MG63 (cell line): ENCODE measurements at regions not wholly inside any gene's neighbourhood (a gene's known extent, or its start where the extent isn't known, plus 50 kb on each side); places are given as distances from the start of the nearest gene placed in this dataset.

ENCODE experiments used
- DNase-seq: peaks from one replicate; pipeline ENCODE4 v3.0.0-alpha.2; 2020
- H3K27me3 ChIP-seq: fragments of 250-450 bp; sonication (Bioruptor Pico); 2 replicates; pipeline ENCODE4 v1.5.1; 2020; ENCODE audit warnings: mild to moderate bottlenecking, moderate library complexity
- H3K36me3 ChIP-seq: fragments of 250-450 bp; sonication (Bioruptor Pico); 2 replicates; pipeline ENCODE4 v1.5.1; 2020; ENCODE audit warnings: mild to moderate bottlenecking, moderate library complexity
- H3K4me3 ChIP-seq: fragments of 250-450 bp; sonication (Bioruptor Pico); 2 replicates; pipeline ENCODE4 v1.5.1; 2020; ENCODE audit warnings: mild to moderate bottlenecking, moderate library complexity
- H3K9me3 ChIP-seq: fragments of 250-450 bp; sonication (Bioruptor Pico); 2 replicates; pipeline ENCODE4 v1.5.1; 2020; ENCODE audit warnings: mild to moderate bottlenecking, moderate library complexity

DNA sequence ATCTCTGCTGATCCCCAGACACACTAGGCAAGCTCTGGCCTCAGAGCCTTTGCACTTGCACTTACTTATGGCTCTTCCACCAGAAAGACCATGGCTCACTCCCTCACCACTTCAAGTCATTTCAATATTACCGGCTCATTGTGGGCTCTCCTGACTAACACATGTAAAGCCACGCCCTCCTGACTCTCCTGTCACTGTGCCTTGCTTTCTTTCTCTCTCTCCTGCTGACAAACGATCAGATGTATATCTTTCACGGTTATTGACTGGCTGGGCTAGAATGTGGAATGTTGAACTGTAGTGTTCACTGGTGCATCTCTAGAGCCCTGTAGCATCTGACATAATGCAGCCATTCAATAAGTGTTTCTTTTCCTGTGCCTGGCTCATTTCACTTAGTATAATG is 425.1 kb downstream of the RAB28 start:
- no peaks in the 10 kb centered on the region for H3K27me3 ChIP-seq
- no peaks in the 10 kb centered on the region for H3K36me3 ChIP-seq
- H3K4me3 ChIP-seq: no peak overlapping the region
- no peak for DNase-seq
- H3K9me3 ChIP-seq: no peaks in the 10 kb centered on the region

DNA sequence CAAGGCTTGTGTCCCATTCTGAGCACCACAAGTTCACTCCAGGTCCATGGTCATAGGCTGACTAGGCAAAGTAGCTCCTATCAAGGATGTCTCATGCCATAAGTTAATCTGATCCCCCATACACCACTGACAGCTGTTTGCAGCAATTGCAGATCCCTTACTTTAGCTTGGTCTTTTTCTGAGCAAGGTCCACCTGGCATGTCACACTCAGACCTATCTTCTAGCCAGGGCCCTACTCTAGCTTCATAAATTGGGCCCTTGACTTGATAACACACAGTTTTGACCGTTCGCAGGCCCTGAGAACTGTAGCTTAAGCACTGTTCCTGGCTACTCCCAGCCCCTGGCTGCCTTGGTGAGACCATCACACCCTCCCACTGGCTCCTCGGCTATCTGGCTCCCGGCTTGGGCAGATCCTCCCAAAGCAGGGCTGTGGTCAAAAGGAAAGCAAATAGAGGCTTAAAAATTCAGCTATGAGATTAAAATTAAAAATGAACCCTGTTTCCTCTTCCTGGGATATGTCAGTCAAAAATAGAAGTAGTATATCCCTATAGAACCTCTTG is 427.4 kb downstream of the RAB28 start:
- no peak for DNase-seq
- no peaks in the 10 kb centered on the region for H3K9me3 ChIP-seq
- H3K27me3 ChIP-seq: no peaks in the 10 kb centered on the region
- H3K4me3 ChIP-seq: no peak overlapping the region
- no peaks in the 10 kb centered on the region for H3K36me3 ChIP-seq

DNA sequence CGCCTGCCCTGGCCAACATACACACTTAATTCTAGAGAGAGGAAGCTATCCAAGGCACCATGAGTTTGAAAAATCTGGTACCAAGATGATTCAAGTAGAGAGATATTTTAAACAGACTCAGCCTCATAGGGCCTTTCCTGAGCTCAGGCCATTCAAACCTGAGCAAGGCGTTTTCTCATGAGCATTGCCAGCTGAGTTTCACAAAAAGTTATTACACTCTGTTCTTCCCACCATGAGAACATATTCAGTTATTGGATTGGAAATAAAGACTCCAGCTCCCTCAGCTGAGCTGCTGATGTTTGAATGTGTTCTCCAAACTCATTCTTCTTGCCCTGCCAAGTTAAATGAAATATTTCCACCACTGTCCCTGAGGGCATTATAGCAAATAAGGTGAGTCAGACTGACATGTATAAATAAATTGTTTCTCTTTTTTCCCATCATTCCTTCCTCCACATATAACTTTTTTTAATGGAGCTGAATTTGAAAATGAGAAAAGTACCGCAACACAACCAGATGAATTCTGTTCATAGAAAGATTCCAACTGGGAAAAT is 429.6 kb downstream of the RAB28 start:
- Histone ChIP-seq H3K36me3 (no peaks in the 10 kb centered on the region), H3K4me3 (no peak overlapping the region), H3K9me3 (no peaks in the 10 kb centered on the region), H3K27me3 (no peaks in the 10 kb centered on the region)
- DNase-seq: no peak

DNA sequence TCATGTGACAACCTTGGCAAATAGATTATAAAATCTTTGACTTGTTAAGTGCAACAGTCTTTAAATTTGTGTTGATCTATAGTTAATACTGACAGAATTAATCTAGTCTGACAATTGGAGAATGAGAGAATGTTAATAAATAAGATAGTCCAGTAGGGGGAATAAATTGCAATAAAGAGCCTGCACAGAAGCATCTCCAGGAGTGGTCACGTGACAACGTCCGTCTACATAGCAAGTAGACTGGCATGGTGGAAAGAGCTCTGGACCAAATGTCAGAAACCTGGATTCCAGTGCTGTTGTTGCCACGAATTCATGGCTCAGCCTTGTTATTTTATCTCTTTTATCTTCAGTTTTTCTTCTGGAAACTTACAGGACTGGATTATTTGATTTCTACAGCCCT is 436.5 kb downstream of the RAB28 start:
- no peak overlapping the region for H3K4me3 ChIP-seq
- H3K36me3 ChIP-seq: no peaks in the 10 kb centered on the region
- no peak for DNase-seq
- no peaks in the 10 kb centered on the region for H3K27me3 ChIP-seq
- no peaks in the 10 kb centered on the region for H3K9me3 ChIP-seq

DNA sequence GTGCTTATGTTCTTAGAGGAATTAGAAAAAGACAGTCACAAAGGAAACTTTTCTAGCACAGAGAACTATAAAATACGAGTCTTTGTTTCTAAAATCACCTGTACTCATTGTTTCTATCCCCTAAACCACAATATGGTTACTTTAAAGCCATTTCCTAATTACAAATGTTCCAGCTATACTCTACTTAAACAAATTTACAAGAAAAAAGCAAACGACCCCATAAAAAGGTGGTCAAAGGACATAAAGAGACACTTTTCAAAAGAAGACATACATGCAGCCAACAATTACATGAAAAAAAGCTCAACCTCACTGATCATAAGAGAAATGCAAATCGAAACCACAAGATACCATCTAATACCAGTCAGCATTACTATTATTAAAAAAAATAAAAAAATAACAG is 447.3 kb downstream of the RAB28 start:
- no peak for DNase-seq
- no peak overlapping the region for H3K4me3 ChIP-seq
- H3K36me3 ChIP-seq: no peaks in the 10 kb centered on the region
- H3K27me3 ChIP-seq: no peaks in the 10 kb centered on the region
- H3K9me3 ChIP-seq: no peaks in the 10 kb centered on the region

DNA sequence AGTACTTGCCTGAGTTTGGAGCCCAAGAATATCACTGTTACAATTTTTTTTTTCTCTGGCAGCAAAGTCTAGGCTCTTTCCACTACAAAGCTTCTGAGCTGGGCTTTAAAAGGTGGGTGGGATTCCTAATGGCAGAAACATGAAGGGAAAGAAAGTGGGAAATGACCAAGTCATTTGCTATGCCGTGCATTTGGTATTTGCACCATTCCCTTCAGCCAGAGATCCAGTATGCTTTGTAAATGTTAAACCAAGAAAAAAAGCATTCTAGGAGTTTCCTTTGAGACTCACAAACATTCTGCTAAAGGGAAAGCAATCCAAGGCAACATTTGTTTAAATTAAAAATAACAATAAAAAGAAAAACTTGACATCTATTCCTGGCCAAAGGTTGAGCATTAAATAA is 451.2 kb downstream of the RAB28 start:
- Histone ChIP-seq H3K4me3 (no peak overlapping the region), H3K27me3 (no peaks in the 10 kb centered on the region), H3K36me3 (no peaks in the 10 kb centered on the region), H3K9me3 (no peaks in the 10 kb centered on the region)
- no peak for DNase-seq

DNA sequence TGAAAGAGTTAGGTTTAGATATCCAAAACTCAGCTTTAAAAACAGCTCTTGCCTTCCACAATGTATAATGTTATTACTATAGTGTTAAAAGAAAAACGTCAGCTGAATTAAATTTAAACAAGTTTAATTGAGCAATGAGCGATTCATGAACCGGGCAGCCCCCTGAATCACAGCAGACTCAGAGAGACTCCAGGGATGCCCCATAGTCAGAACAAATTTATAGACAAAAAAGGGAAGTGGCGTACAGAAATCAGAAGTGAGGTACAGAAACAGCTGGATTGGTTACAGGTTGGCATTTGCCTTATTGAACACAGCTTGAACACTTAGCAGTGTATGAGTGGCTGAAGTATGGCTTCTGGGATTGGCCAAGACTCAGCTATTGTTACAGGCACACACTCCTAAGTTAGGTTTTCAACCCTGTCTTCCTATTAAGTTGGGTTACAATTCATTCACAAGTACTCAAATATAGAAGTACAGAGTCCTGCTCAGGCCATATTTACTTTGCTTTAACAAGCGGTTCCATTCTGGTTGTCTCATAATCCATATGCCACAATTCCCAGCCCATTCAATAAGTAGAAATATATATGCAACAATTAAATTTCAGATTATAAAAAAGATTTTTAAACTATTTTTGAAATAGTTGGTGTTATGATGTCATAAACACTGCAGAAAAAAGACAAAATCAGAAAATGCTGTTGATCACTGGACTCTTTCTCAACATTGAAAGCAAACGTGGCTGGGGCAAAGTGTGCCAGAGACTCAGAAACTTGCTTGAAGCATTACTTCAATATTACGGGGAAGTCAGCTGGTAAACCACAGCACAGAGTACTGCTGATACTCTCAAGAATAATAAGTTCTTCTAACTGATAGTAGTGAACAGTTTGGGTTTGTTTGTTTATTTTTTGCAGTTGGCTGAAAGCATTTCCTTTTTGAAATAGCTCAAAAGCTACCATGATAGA is 459.7 kb downstream of the RAB28 start:
- no peak overlapping the region for H3K4me3 ChIP-seq
- H3K27me3 ChIP-seq: no peaks in the 10 kb centered on the region
- no peak for DNase-seq
- H3K36me3 ChIP-seq: no peaks in the 10 kb centered on the region
- H3K9me3 ChIP-seq: no peaks in the 10 kb centered on the region

DNA sequence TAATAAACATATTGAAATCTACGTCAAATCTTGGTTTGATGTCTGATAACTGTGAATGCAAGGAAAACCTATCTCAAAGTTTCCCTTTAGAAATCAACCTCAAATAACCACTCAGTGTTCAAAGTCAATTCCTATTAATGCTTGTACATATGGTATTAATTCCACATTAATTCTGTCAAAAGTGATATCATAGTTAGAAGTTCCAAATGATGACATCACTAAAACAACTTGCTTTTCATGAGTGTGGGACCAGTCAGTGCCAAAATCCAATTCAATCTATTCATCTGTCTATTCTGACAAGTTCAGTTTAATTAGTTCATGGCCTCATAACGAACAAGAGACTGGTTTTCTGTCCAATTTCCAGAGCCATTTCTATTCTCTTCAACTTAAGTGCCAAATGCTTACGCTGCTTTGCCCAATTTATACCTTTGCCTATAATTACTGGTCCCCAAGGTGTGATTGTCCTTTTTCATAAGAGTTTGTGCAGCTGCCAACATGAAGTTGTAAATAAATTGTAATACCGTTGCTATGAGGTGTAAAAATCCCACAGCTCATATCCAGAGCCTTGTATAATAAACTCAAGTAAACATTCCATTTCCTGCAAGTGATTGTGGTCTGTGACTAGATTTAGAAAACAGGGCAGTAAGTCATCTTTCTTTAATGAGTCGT is 476.2 kb downstream of the RAB28 start:
- DNase-seq: no peak
- no peaks in the 10 kb centered on the region for H3K36me3 ChIP-seq
- H3K9me3 ChIP-seq: no peaks in the 10 kb centered on the region
- no peaks in the 10 kb centered on the region for H3K27me3 ChIP-seq
- no peak overlapping the region for H3K4me3 ChIP-seq

DNA sequence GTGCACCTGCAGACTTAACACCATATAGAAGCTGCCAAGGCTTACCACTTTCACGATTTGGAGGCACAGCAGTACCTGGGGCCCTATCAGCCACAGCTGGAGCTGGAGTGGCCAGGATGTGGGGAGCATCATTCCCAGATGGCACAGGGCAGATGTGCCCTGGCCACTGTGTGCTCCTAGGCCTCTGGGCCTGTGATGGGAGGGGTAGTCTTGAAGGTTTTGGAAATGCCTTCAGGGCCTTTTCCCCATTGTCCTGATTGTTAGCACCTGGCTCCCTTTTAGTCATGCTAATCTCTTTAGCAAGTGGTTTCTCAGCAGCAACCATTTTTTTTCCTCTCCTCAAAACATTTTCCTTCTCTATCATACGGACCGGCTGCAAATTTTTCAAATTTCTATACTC is 490.2 kb downstream of the RAB28 start:
- Histone ChIP-seq H3K27me3 (no peaks in the 10 kb centered on the region), H3K4me3 (no peak overlapping the region), H3K9me3 (no peaks in the 10 kb centered on the region), H3K36me3 (no peaks in the 10 kb centered on the region)
- DNase-seq: no peak

DNA sequence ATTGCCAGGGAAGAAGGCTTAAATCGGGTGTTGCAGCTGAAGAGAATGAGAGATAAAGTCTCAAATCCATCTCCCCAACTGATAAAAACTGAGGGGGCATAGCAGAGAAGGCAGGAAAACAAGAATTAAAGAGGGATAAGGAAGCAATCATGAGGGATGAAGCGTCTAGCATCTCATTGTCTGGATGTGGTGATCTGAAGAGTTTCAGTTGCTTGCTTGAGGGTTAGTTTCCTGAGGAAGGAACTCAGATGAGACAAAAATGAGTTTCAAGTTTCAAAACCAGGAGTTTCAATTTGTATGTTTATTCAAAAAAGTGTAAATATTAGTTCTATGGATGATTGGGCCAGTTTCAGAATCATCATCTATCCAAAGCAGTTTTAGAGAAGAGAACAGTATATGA is 496.9 kb downstream of the RAB28 start:
- no peaks in the 10 kb centered on the region for H3K27me3 ChIP-seq
- no peaks in the 10 kb centered on the region for H3K36me3 ChIP-seq
- DNase-seq: no peak
- H3K9me3 ChIP-seq: no peaks in the 10 kb centered on the region
- no peak overlapping the region for H3K4me3 ChIP-seq

DNA sequence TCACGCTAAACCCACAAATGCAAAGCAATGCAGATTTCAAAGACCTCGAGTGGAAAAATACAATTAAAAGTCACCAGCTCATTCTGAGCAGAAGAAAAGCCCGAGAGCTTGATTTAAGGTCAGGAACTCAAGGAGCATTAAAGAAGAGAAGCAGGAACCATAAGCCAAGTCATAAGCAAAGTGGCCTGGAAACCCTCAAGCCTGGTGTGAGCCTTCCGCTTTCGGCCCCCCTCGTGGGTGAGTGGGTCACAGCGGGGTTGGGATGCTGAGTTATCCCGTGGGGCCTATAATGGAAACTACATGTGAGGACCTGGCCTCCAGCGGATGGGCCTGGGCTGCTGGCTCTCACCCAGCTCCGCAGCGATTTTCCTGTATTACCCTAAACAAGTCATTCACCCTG is 504.3 kb downstream of the RAB28 start:
- no peaks in the 10 kb centered on the region for H3K27me3 ChIP-seq
- no peaks in the 10 kb centered on the region for H3K36me3 ChIP-seq
- DNase-seq: no peak
- H3K9me3 ChIP-seq: no peaks in the 10 kb centered on the region
- no peak overlapping the region for H3K4me3 ChIP-seq

DNA sequence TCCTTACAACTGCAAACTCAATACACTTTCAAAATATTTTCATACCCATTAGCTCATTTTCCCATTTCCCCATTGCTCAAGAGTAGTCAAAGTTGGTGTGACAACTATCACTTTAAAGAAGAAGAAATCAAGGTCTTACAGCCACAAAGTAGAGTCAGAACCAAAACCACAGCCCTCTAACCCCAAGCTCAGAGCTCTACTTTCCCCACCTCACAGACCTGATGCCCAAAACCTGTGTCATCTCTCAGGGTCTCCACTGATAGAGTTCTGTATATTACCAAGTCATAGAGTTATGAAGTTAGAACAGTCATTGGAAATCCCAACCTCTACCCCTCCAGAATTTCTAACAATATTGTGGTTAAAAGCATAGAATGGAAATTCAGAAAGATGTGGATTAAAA is 505.8 kb downstream of the RAB28 start:
- Histone ChIP-seq H3K9me3 (no peaks in the 10 kb centered on the region), H3K4me3 (no peak overlapping the region), H3K36me3 (no peaks in the 10 kb centered on the region), H3K27me3 (no peaks in the 10 kb centered on the region)
- no peak for DNase-seq

DNA sequence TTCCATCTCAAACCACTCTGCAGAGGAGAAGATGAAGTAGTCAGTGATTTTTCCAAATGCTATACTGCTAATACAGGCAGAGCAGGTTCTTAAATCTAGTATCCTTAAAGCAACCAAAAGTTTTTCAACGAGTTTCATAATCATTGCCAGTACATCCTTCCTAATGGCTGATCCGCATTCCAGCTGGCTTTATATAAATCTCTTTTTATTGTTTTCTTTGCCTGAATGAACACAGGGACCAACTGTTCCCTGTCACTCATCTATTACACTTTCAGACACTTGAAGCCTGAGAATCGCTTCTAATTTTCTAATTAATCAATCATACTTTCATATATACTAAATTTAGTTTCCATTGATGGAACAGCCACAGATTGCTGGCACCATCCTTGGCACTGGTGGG is 508.6 kb downstream of the RAB28 start:
- H3K9me3 ChIP-seq: no peaks in the 10 kb centered on the region
- no peaks in the 10 kb centered on the region for H3K27me3 ChIP-seq
- H3K36me3 ChIP-seq: no peaks in the 10 kb centered on the region
- no peak overlapping the region for H3K4me3 ChIP-seq
- no peak for DNase-seq

DNA sequence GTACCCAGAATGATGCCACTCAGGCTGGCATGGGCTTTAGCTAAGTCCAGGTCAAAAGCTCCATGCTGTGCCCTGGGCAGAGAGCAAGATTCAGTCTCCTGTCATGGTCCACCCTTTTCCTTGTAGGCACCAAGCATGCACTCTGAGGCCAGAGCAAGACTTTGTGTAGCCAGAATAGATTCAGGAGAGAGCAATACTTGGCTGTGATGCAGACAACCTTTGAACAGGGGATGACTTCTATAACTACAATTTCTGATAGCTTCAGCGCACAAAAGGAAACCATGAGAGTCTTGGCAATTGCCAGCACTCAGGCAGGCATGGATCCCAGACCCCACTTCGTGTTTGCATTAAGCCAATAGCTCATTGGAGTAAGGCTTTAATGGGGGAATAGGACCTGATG is 510.6 kb downstream of the RAB28 start:
- H3K27me3 ChIP-seq: no peaks in the 10 kb centered on the region
- H3K4me3 ChIP-seq: no peak overlapping the region
- no peaks in the 10 kb centered on the region for H3K9me3 ChIP-seq
- no peaks in the 10 kb centered on the region for H3K36me3 ChIP-seq
- DNase-seq: no peak

DNA sequence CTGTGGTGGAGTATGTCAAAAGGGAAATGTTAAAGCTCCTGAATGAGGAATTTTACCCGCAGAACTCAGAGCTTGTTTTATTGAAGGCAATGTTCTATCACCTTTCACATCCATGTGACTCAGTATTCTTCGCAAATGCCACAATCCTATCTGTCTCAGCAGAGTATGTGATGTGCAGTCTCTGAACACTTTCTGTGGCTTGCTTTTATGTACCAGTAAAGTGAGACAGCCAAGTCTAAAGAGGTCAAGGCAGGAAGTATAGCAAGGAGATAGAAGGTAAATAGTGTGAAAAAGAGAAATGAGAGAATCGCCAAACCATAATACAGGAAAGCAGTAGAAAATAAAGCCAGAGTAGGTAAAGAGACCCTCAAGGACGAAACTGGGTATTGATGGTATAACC is 515.8 kb downstream of the RAB28 start:
- no peaks in the 10 kb centered on the region for H3K27me3 ChIP-seq
- no peak for DNase-seq
- H3K9me3 ChIP-seq: no peaks in the 10 kb centered on the region
- no peaks in the 10 kb centered on the region for H3K36me3 ChIP-seq
- H3K4me3 ChIP-seq: no peak overlapping the region

DNA sequence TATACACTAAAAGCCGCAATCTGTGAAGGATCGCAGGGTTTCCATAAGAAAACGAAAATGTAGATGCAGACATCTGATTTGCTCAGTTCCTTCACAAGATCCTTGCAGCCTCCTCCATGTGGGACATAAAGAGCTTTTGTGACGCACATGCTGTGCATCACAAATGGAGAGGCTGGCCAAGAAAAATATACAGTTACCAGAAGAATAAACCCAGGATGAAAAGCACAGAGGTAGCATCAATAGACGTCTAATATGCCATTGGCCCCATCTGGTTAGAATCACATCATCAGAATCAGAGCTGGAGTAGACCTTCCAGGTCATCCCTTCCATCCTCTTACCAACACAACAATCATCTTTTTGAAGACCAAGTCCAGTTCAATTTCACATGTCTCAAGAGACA is 517.4 kb downstream of the RAB28 start:
- H3K9me3 ChIP-seq: no peaks in the 10 kb centered on the region
- H3K4me3 ChIP-seq: no peak overlapping the region
- H3K36me3 ChIP-seq: no peaks in the 10 kb centered on the region
- DNase-seq: no peak
- no peaks in the 10 kb centered on the region for H3K27me3 ChIP-seq

DNA sequence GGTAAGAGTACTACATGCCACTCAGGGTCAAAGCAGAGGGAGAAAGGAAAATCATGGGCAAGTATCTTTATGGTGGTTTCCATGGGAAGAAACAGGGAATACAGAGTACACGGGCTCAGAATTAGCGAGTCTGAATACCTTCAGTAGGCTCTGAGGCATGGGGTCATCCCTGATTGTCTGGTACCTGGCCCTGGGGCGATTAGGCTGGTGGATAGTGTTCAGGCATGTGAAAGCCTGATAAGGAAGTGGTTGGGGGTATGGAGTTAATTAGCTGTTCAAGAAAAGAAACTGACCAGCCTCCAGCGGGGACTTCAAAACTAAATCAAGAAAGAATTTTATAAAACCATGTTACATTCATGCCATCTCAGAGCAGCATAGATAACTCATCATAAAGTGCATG is 518.8 kb downstream of the RAB28 start:
- DNase-seq: no peak

More for the DNA sequence above, 518.8 kb downstream of the RAB28 start:
- Histone ChIP-seq H3K27me3 (no peaks in the 10 kb centered on the region), H3K9me3 (no peaks in the 10 kb centered on the region), H3K4me3 (no peak overlapping the region), H3K36me3 (no peaks in the 10 kb centered on the region)
